CD14-positive monocyte (primary cell): ENCODE measurements at regions not wholly inside any gene's neighbourhood (a gene's known extent, or its start where the extent isn't known, plus 50 kb on each side); places are given as distances from the start of the nearest gene placed in this dataset. TPM values are rescaled to one million over a fixed set of nuclear protein-coding genes. Genes with fewer than 3 reads are reported as not detected.

ENCODE experiments used
- DNase-seq, 3 donors: peaks; one replicate each; pipeline ENCODE4 v3.0.0-alpha.2; 2011 to 2022
- H2AFZ ChIP-seq: 2 replicates; pipeline ENCODE4 v1.6.0; 2012; ENCODE audit warnings: mild to moderate bottlenecking, low read depth, low read length, inconsistent platforms; ENCODE audit not compliant: insufficient read depth, poor library complexity, severe bottlenecking
- H3K27ac ChIP-seq, 2 donors: 1 replicate in 1 of 2; 2 replicates in 1 of 2; pipeline ENCODE4 v1.5.1; 2012 to 2013; ENCODE audit warnings: low read length in 2 of 2, control low read depth in 1 of 2, inconsistent platforms in 1 of 2, low read depth in 1 of 2, mild to moderate bottlenecking in 1 of 2
- H3K27me3 ChIP-seq, 2 donors: one replicate each; pipeline versions ENCODE4 v1.6.0 to v1.6.1; 2011 to 2013; ENCODE audit warnings: low read length in 2 of 2; ENCODE audit not compliant: control insufficient read depth in 2 of 2, insufficient read depth in 2 of 2
- H3K36me3 ChIP-seq, 2 donors: replicated peaks in 1 of 2; 1 replicate in 1 of 2; 2 replicates in 1 of 2; pipeline versions ENCODE4 v1.5.1 to v1.6.1; 2012 to 2013; ENCODE audit warnings: low read length in 2 of 2, control low read depth in 1 of 2, inconsistent platforms in 1 of 2, mild to moderate bottlenecking in 1 of 2; ENCODE audit not compliant: insufficient read depth in 2 of 2, control insufficient read depth in 1 of 2
- H3K4me1 ChIP-seq, 2 donors: 1 replicate in 1 of 2; 2 replicates in 1 of 2; pipeline versions ENCODE4 v1.5.1 to v1.6.1; 2012 to 2013; ENCODE audit warnings: low read length in 2 of 2, control low read depth in 1 of 2, inconsistent platforms in 1 of 2, mild to moderate bottlenecking in 1 of 2, moderate library complexity in 1 of 2; ENCODE audit not compliant: insufficient read depth in 2 of 2, control insufficient read depth in 1 of 2
- H3K4me2 ChIP-seq: replicated peaks from 2 replicates; pipeline ENCODE3; 2012; ENCODE audit warnings: low read length, moderate library complexity, mild to moderate bottlenecking; ENCODE audit not compliant: poor library complexity, severe bottlenecking; ENCODE audit errors: extremely low read depth
- H3K4me3 ChIP-seq, 3 experiments: fragments of 200-600 bp in 1 of 3; sonication (generic) in 1 of 3; replicated peaks in 1 of 3; 1 replicate in 2 of 3; 2 replicates in 1 of 3; pipeline ENCODE4 v1.5.1; 2011 to 2013; ENCODE audit warnings: low read length in 3 of 3, mild to moderate bottlenecking in 3 of 3, control low read depth in 2 of 3, low read depth in 2 of 3, inconsistent platforms in 1 of 3, moderate library complexity in 1 of 3
- H3K79me2 ChIP-seq: 2 replicates; pipeline ENCODE4 v1.6.0; 2012; ENCODE audit warnings: mild to moderate bottlenecking, control low read depth, inconsistent platforms, low read length, moderate library complexity; ENCODE audit not compliant: insufficient read depth
- H3K9ac ChIP-seq: 2 replicates; pipeline ENCODE4 v1.6.0; 2017; ENCODE audit warnings: low read length, mild to moderate bottlenecking; ENCODE audit not compliant: insufficient read depth, poor library complexity, severe bottlenecking
- H3K9me3 ChIP-seq, 2 donors: replicated peaks in 1 of 2; 1 replicate in 1 of 2; 2 replicates in 1 of 2; pipeline versions ENCODE4 v1.5.1 to v1.6.1; 2012 to 2013; ENCODE audit warnings: low read length in 2 of 2, control low read depth in 1 of 2; ENCODE audit not compliant: control insufficient read depth in 1 of 2, insufficient read depth in 1 of 2
- H4K20me1 ChIP-seq: 2 replicates; pipeline ENCODE4 v1.6.0; 2012; ENCODE audit warnings: mild to moderate bottlenecking, low read length, control low read depth, moderate library complexity; ENCODE audit not compliant: insufficient read depth
- H3K27ac Mint-ChIP-seq, 7 donors: one replicate each; pipeline ENCODE4 v1.8.0; 2020; ENCODE audit warnings: mild to moderate bottlenecking in 7 of 7, mixed read lengths in 7 of 7, moderate library complexity in 6 of 7, inconsistent platforms in 2 of 7
- H3K27me3 Mint-ChIP-seq, 3 donors: one replicate each; pipeline ENCODE4 v1.8.0; 2021 to 2022; ENCODE audit warnings: low read depth in 3 of 3, mild to moderate bottlenecking in 3 of 3, mixed read lengths in 3 of 3, moderate library complexity in 3 of 3, inconsistent platforms in 1 of 3
- H3K36me3 Mint-ChIP-seq, 2 donors: one replicate each; pipeline ENCODE4 v1.8.0; 2020; ENCODE audit warnings: mixed read lengths in 2 of 2, inconsistent platforms in 1 of 2, mild to moderate bottlenecking in 1 of 2
- H3K4me1 Mint-ChIP-seq: one replicate; pipeline ENCODE4 v1.8.0; 2020; ENCODE audit warnings: mild to moderate bottlenecking, mixed read lengths
- H3K4me3 Mint-ChIP-seq, 2 donors: one replicate each; pipeline ENCODE4 v1.8.0; 2020; ENCODE audit warnings: mild to moderate bottlenecking in 2 of 2, mixed read lengths in 2 of 2, moderate library complexity in 1 of 2
- H3K9me3 Mint-ChIP-seq, 7 donors: one replicate each; pipeline ENCODE4 v1.8.0; 2020 to 2022; ENCODE audit warnings: mixed read lengths in 7 of 7, mild to moderate bottlenecking in 6 of 7, moderate library complexity in 6 of 7, inconsistent platforms in 2 of 7
- CTCF ChIP-seq: fragments of 200-600 bp; IDR thresholded peaks from one replicate; pipeline ENCODE4 v1.8.0; 2022; ENCODE audit warnings: antibody characterized with exemption, mild to moderate bottlenecking
- WGBS: methylation state at CpG from one replicate; pipeline ENCODE4 v1.1.5; 2013; ENCODE audit warnings: missing lambda C conversion rate; ENCODE audit not compliant: insufficient coverage; 5-methylcytosine and 5-hydroxymethylcytosine counted together
- intact Hi-C, 2 donors: fragments of 100-400 bp; cut with micrococcal nuclease; formaldehyde crosslinking; loops; one replicate each; pipeline versions ENCODE4 v1.15.0 to v1.15.1; 2023
- small RNA-seq: library from RNA; depleted of rRNA; stranded (forward); fragments of <200 nt; gene quantifications from one replicate; pipeline ENCODE3, GENCODE V24; 2012; ENCODE audit warnings: low read depth; ENCODE audit not compliant: insufficient read length

- Histone ChIP-seq H3K27me3 (no peaks in the 10 kb centered on the region), H3K36me3 (no peaks in the 10 kb centered on the region), H4K20me1 (no peaks in the 10 kb centered on the region), H3K79me2 (no peaks in the 10 kb centered on the region), H3K4me3 (no peak overlapping the region), H3K9me3 (peaks cover 21 to 22% of the 10 kb centered on the region in 2 donors), H3K9ac (no peak overlapping the region), H2AFZ (no peak overlapping the region), H3K27ac (no peak overlapping the region), H3K4me1 (no peaks in the 10 kb centered on the region), H3K4me2 (no peak overlapping the region)
- intact Hi-C loops: no loop called here
- Mint-ChIP-seq H3K9me3 (peaks cover 13 to 40% (median 36%) of the 10 kb centered on the region in 7 donors), H3K4me1 (no peaks in the 10 kb centered on the region), H3K27me3 (peaks cover 0 to 5% (median 0%) of the 10 kb centered on the region in 3 donors), H3K4me3 (no peak overlapping the region), H3K27ac (no peak overlapping the region), H3K36me3 (no peaks in the 10 kb centered on the region)
- WGBS: 100% methylated on average over 3 of the region's 4 CpGs
- no peak for TF ChIP-seq CTCF
- DNase-seq: no peak
Measured at GRCh38 chr11:87384078-87384729, 346.5 kb downstream of the TMEM135 start.

GRCh38 chr11:87374038-87374807 lies 336.5 kb downstream of the TMEM135 start:
- H3K9me3 ChIP-seq: peaks cover 0 to 9% of the 10 kb centered on the region in 2 donors
- Mint-ChIP-seq H3K4me1 (no peaks in the 10 kb centered on the region), H3K27ac (no peak overlapping the region), H3K4me3 (no peak overlapping the region), H3K9me3 (peaks cover 0 to 13% (median 5%) of the 10 kb centered on the region in 7 donors), H3K36me3 (no peaks in the 10 kb centered on the region), H3K27me3 (peaks cover 0 to 4% (median 0%) of the 10 kb centered on the region in 3 donors)
- H3K27me3 ChIP-seq: no peaks in the 10 kb centered on the region
- H3K4me3 ChIP-seq: no peak overlapping the region
- no peaks in the 10 kb centered on the region for H3K79me2 ChIP-seq
- intact Hi-C loops: no loop called here
- no peak overlapping the region for H3K4me2 ChIP-seq
- TF ChIP-seq CTCF: no peak
- no peaks in the 10 kb centered on the region for H4K20me1 ChIP-seq
- no peaks in the 10 kb centered on the region for H3K4me1 ChIP-seq
- H3K27ac ChIP-seq: no peak overlapping the region
- whole genome bisulfite sequencing: no CpG with 5 or more reads among the region's 4 CpGs
- no peak for DNase-seq
- no peak overlapping the region for H3K9ac ChIP-seq
- H2AFZ ChIP-seq: no peak overlapping the region
- H3K36me3 ChIP-seq: no peaks in the 10 kb centered on the region

Small RNA genes lying in the stretch of these regions (small RNA-seq; reads per million reads assigned to genes)
- gene AP000676.1 (not detected), gene RF00026 (not detected), gene RNU6-1135P (not detected)
